ENCODE measurements at regions not wholly inside any gene's neighbourhood (a gene's known extent, or its start where the extent isn't known, plus 50 kb on each side); places are given as distances from the start of the nearest gene placed in this dataset.

GRCh38 chr15:98447069-98447468, 201.3 kb upstream of the IGF1R start:
- no peak for DNase-seq (ENCODE audit: low read depth in 2 of 2)

GRCh38 chr15:98451236-98451635, 197.1 kb upstream of the IGF1R start:
- DNase-seq (ENCODE audit: low read depth in 2 of 2) = no peak

GRCh38 chr15:98452238-98452637, 196.1 kb upstream of the IGF1R start:
- no peak for DNase-seq (ENCODE audit: low read depth in 2 of 2)

- no peak for DNase-seq (ENCODE audit: low read depth in 2 of 2)
These were observed 192.4 kb upstream of the IGF1R start for GRCh38 chr15:98455904-98456303.

- no peak for DNase-seq (ENCODE audit: low read depth in 2 of 2)
These were observed 171.8 kb upstream of the IGF1R start for GRCh38 chr15:98476559-98476958.

GRCh38 chr15:98480844-98481243, 167.5 kb upstream of the IGF1R start:
- DNase-seq (ENCODE audit: low read depth in 2 of 2) = no peak

GRCh38 chr15:98483575-98484130, 164.7 kb upstream of the IGF1R start:
- no peak for DNase-seq (ENCODE audit: low read depth in 2 of 2)

- DNase-seq (ENCODE audit: low read depth in 2 of 2) = no peak
These were observed 163.4 kb upstream of the IGF1R start for GRCh38 chr15:98484914-98485313.

- DNase-seq (ENCODE audit: low read depth in 2 of 2) = no peak
These were observed 162.9 kb upstream of the IGF1R start for GRCh38 chr15:98485451-98485850.

GRCh38 chr15:98493966-98494511, 154.3 kb upstream of the IGF1R start:
- no peak for DNase-seq (ENCODE audit: low read depth in 2 of 2)

GRCh38 chr15:98501192-98501591, 147.1 kb upstream of the IGF1R start:
- DNase-seq (ENCODE audit: low read depth in 2 of 2) = no peak

- DNase-seq (ENCODE audit: low read depth in 2 of 2) = no peak
These were observed 146.7 kb upstream of the IGF1R start for GRCh38 chr15:98501632-98502031.

- DNase-seq (ENCODE audit: low read depth in 2 of 2) = peak; percentile 62 to 70
These were observed 144.4 kb upstream of the IGF1R start for GRCh38 chr15:98503970-98504369.

- DNase-seq (ENCODE audit: low read depth in 2 of 2) = no peak
These were observed 143.3 kb upstream of the IGF1R start for GRCh38 chr15:98504998-98505397.

- no peak for DNase-seq (ENCODE audit: low read depth in 2 of 2)
These were observed 142.7 kb upstream of the IGF1R start for GRCh38 chr15:98505611-98506031.

- no peak for DNase-seq (ENCODE audit: low read depth in 2 of 2)
These were observed 142.2 kb upstream of the IGF1R start for GRCh38 chr15:98506172-98506571.

- DNase-seq (ENCODE audit: low read depth in 2 of 2) = no peak
These were observed 141.6 kb upstream of the IGF1R start for GRCh38 chr15:98506711-98507110.

- no peak for DNase-seq (ENCODE audit: low read depth in 2 of 2)
These were observed 134.8 kb upstream of the IGF1R start for GRCh38 chr15:98513428-98513986.

- no peak for DNase-seq (ENCODE audit: low read depth in 2 of 2)
These were observed 134.2 kb upstream of the IGF1R start for GRCh38 chr15:98514034-98514622.

- peak; percentile 47 to 48 for DNase-seq (ENCODE audit: low read depth in 2 of 2)
These were observed 129.3 kb upstream of the IGF1R start for GRCh38 chr15:98518823-98519561.

- DNase-seq (ENCODE audit: low read depth in 2 of 2) = no peak
These were observed 128.4 kb upstream of the IGF1R start for GRCh38 chr15:98519767-98520550.

- no peak for DNase-seq (ENCODE audit: low read depth in 2 of 2)
These were observed 126.2 kb upstream of the IGF1R start for GRCh38 chr15:98522127-98522526.
